DND-41 (cell line): ENCODE measurements at regions not wholly inside any gene's neighbourhood (a gene's known extent, or its start where the extent isn't known, plus 50 kb on each side); places are given as distances from the start of the nearest gene placed in this dataset.

Source experiments
- ATAC-seq: fragments of 200-7000 bp; cut with Tn5 transposase; 3 replicates; pipeline ENCODE4 v1.9.1; 2021; ENCODE audit warnings: low read depth; ENCODE audit not compliant: insufficient read depth
- DNase-seq: peaks from one replicate; pipeline ENCODE4 v3.0.0-alpha.2; 2020
- H2AFZ ChIP-seq: 2 replicates; pipeline ENCODE4 v1.6.0; 2012; ENCODE audit warnings: low read depth, low read length
- H3K27ac ChIP-seq: 2 replicates; pipeline ENCODE4 v1.5.1; 2012; ENCODE audit warnings: low read length, inconsistent platforms
- H3K27me3 ChIP-seq: fragments of 200-600 bp; sonication (generic); 2 replicates; pipeline ENCODE4 v1.6.0; 2012; ENCODE audit warnings: low read length, mild to moderate bottlenecking, inconsistent platforms; ENCODE audit not compliant: insufficient read depth, poor library complexity
- H3K36me3 ChIP-seq: 2 replicates; pipeline ENCODE4 v1.5.1; 2012; ENCODE audit warnings: low read length, inconsistent platforms; ENCODE audit not compliant: insufficient read depth
- H3K4me1 ChIP-seq: 2 replicates; pipeline ENCODE4 v1.5.1; 2012; ENCODE audit warnings: mild to moderate bottlenecking, low read length; ENCODE audit not compliant: insufficient read depth
- H3K4me2 ChIP-seq: 2 replicates; pipeline ENCODE4 v1.6.0; 2012; ENCODE audit warnings: mild to moderate bottlenecking, moderate library complexity, low read length, inconsistent platforms; ENCODE audit not compliant: insufficient read depth
- H3K4me3 ChIP-seq, 2 experiments: fragments of 200-600 bp in 1 of 2; shearing (Covaris generic) in 1 of 2; 2 replicates each; pipeline ENCODE4 v1.5.1; 2012 to 2016; ENCODE audit warnings: inconsistent platforms in 2 of 2, low read length in 2 of 2, mild to moderate bottlenecking in 2 of 2, low read depth in 1 of 2, moderate library complexity in 1 of 2
- H3K79me2 ChIP-seq: 2 replicates; pipeline ENCODE4 v1.6.0; 2012; ENCODE audit warnings: low read length, inconsistent platforms; ENCODE audit not compliant: insufficient read depth
- H3K9ac ChIP-seq: 2 replicates; pipeline ENCODE4 v1.6.0; 2012; ENCODE audit warnings: low read depth, mild to moderate bottlenecking, inconsistent platforms, low read length, moderate library complexity
- H3K9me3 ChIP-seq: 2 replicates; pipeline ENCODE4 v1.5.1; 2012; ENCODE audit warnings: low read length, moderate library complexity, mild to moderate bottlenecking, inconsistent platforms; ENCODE audit not compliant: insufficient read depth, severe bottlenecking
- H4K20me1 ChIP-seq: 2 replicates; pipeline ENCODE4 v1.6.0; 2012; ENCODE audit warnings: low read length; ENCODE audit not compliant: insufficient read depth
- EZH2 ChIP-seq: IDR thresholded peaks from 3 replicates; pipeline ENCODE4 v1.6.1; 2012; ENCODE audit warnings: borderline replicate concordance, low read depth, mild to moderate bottlenecking, moderate library complexity, low read length, inconsistent platforms; ENCODE audit not compliant: severe bottlenecking
- TF ChIP-seq, protein P1 (sequence below): IDR thresholded peaks from 2 replicates; pipeline ENCODE4 v1.5.1; 2012; ENCODE audit warnings: borderline replicate concordance, low read length, moderate library complexity, mild to moderate bottlenecking; ENCODE audit not compliant: poor library complexity, severe bottlenecking; ENCODE audit errors: extremely low read depth

DNA sequence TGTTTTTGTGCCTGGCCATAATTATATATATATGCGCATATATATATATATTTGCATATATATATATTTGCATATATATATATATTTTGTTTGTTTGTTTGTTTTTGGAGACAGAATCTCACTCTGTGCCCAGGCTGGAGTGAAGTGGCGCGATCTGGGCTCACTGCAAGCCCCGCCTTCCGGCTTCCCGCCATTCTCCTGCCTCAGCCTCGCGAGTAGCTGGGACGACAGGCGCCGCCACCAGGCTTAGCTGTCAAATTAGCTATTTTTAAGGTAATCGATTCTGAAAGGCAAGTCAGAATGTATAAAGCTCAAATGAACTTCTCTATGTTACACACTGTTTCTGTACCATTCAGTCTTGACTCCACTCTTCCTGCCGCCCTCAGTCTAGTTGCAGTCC, 273.3 kb downstream of the TRIML1 start:
- no peak overlapping the region for H3K27ac ChIP-seq
- TF ChIP-seq, protein P1, sequence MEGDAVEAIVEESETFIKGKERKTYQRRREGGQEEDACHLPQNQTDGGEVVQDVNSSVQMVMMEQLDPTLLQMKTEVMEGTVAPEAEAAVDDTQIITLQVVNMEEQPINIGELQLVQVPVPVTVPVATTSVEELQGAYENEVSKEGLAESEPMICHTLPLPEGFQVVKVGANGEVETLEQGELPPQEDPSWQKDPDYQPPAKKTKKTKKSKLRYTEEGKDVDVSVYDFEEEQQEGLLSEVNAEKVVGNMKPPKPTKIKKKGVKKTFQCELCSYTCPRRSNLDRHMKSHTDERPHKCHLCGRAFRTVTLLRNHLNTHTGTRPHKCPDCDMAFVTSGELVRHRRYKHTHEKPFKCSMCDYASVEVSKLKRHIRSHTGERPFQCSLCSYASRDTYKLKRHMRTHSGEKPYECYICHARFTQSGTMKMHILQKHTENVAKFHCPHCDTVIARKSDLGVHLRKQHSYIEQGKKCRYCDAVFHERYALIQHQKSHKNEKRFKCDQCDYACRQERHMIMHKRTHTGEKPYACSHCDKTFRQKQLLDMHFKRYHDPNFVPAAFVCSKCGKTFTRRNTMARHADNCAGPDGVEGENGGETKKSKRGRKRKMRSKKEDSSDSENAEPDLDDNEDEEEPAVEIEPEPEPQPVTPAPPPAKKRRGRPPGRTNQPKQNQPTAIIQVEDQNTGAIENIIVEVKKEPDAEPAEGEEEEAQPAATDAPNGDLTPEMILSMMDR: no peak
- TF ChIP-seq EZH2: no peak
- H3K9ac ChIP-seq: no peak overlapping the region
- H2AFZ ChIP-seq: no peak overlapping the region
- no peaks in the 10 kb centered on the region for H4K20me1 ChIP-seq
- H3K36me3 ChIP-seq: no peaks in the 10 kb centered on the region
- DNase-seq (no peak), ATAC-seq (no peak)
- no peaks in the 10 kb centered on the region for H3K27me3 ChIP-seq
- H3K79me2 ChIP-seq: no peaks in the 10 kb centered on the region
- H3K9me3 ChIP-seq: peaks cover 4% of the 10 kb centered on the region
- H3K4me1 ChIP-seq: no peaks in the 10 kb centered on the region
- H3K4me3 ChIP-seq: no peak overlapping the region
- H3K4me2 ChIP-seq: no peak overlapping the region

DNA sequence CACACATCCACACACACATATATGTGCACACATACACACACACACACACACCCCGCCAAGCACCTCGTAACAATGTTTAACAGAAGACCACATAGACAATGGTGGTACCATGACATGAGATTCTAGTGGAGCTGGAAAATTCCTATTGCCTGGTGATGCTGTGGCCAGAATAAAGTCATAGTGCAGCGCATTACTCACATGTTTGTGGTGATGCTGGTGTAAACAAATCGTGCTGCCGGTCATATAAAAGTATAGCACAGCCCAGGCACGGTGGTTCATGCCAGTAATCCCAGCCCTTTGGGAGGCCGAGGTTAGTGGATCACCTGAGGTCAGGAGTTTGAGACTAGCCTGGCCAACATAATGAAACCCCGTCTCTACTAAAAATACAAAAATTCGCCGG, 275.2 kb downstream of the TRIML1 start:
- H3K27me3 ChIP-seq: no peaks in the 10 kb centered on the region
- H2AFZ ChIP-seq: no peak overlapping the region
- ATAC-seq: no peak
- H4K20me1 ChIP-seq: no peaks in the 10 kb centered on the region
- H3K4me1 ChIP-seq: no peaks in the 10 kb centered on the region
- H3K9ac ChIP-seq: no peak overlapping the region
- H3K79me2 ChIP-seq: no peaks in the 10 kb centered on the region
- H3K27ac ChIP-seq: no peak overlapping the region
- no peak overlapping the region for H3K4me2 ChIP-seq
- TF ChIP-seq EZH2: no peak
- TF ChIP-seq, protein P1: no peak
- no peaks in the 10 kb centered on the region for H3K36me3 ChIP-seq
- no peak overlapping the region for H3K4me3 ChIP-seq
- no peak for DNase-seq
- peaks cover 4% of the 10 kb centered on the region for H3K9me3 ChIP-seq

GRCh38 chr4:188417181-188417580, 277.9 kb downstream of the TRIML1 start:
- ATAC-seq: no peak
- H4K20me1 ChIP-seq: no peaks in the 10 kb centered on the region
- H3K4me2 ChIP-seq: no peak overlapping the region
- no peak overlapping the region for H3K9ac ChIP-seq
- H3K36me3 ChIP-seq: no peaks in the 10 kb centered on the region
- no peak for DNase-seq
- no peak overlapping the region for H2AFZ ChIP-seq
- H3K27me3 ChIP-seq: no peaks in the 10 kb centered on the region
- no peak overlapping the region for H3K27ac ChIP-seq
- no peaks in the 10 kb centered on the region for H3K4me1 ChIP-seq
- peaks cover 4% of the 10 kb centered on the region for H3K9me3 ChIP-seq
- H3K4me3 ChIP-seq: no peak overlapping the region
- no peak for TF ChIP-seq EZH2
- TF ChIP-seq, protein P1: no peak
- H3K79me2 ChIP-seq: no peaks in the 10 kb centered on the region

DNA sequence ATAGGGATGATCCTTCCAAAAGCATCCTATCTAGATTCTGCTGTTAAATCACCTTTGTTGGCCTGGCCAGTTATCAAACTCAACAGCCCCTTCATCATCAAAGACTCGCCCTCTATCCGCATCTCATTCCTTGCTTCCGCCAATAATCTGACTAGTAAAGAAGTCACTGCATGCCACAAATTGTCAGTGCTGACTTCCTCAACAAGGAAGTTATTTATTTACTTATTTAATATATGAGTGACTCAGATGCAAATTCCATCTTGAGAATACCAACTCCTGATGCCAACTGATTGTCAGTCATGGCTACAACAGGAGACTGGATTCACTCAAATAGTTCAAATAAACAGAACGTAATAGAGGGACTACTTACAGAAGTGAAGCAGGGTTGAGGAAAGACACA, 283.8 kb downstream of the TRIML1 start:
- Histone ChIP-seq H4K20me1 (no peaks in the 10 kb centered on the region), H3K27ac (no peak overlapping the region), H3K9me3 (no peaks in the 10 kb centered on the region), H2AFZ (no peak overlapping the region), H3K4me2 (no peak overlapping the region), H3K36me3 (no peaks in the 10 kb centered on the region), H3K4me3 (no peak overlapping the region), H3K79me2 (no peaks in the 10 kb centered on the region), H3K9ac (no peak overlapping the region), H3K4me1 (no peaks in the 10 kb centered on the region), H3K27me3 (no peaks in the 10 kb centered on the region)
- TF ChIP-seq EZH2: no peak
- TF ChIP-seq, protein P1: no peak
- ATAC-seq (no peak), DNase-seq (no peak)
